Retinal pigment epithelial cell (primary cell): ENCODE measurements at regions not wholly inside any gene's neighbourhood (a gene's known extent, or its start where the extent isn't known, plus 50 kb on each side); places are given as distances from the start of the nearest gene placed in this dataset.

Experiments
- DNase-seq: peaks from one replicate; pipeline ENCODE4 v3.0.0-alpha.2; 2010; ENCODE audit warnings: low read depth
- H3K4me3 ChIP-seq: 2 replicates; pipeline ENCODE4 v1.5.1; 2011; ENCODE audit warnings: mild to moderate bottlenecking, low read length, control low read depth, moderate library complexity
- TF ChIP-seq, protein P1 (sequence below): conservative IDR thresholded peaks from 2 replicates; pipeline ENCODE4 v1.5.1; 2011; ENCODE audit warnings: low read depth, low read length, control low read depth, inconsistent platforms

DNA sequence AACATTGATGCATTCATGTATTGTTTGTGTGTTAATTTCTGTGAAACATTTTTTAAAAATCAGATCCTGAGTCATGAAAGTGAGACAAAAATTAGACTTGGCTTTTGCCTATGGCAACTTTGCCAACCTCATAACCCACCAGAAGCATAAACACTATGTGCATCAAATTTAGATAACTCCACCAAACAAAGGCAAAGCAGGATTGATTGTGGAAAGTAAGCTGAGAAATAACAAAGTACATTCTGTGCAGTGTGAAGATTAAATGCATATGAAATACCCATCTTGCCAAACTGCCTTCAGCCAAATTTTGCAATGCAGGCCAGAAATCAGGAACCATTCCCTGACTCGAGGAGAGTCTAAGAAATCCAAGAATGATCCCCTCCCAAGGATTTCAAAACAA is 493.4 kb downstream of the AJAP1 start:
- DNase-seq = no peak
- TF ChIP-seq, protein P1, sequence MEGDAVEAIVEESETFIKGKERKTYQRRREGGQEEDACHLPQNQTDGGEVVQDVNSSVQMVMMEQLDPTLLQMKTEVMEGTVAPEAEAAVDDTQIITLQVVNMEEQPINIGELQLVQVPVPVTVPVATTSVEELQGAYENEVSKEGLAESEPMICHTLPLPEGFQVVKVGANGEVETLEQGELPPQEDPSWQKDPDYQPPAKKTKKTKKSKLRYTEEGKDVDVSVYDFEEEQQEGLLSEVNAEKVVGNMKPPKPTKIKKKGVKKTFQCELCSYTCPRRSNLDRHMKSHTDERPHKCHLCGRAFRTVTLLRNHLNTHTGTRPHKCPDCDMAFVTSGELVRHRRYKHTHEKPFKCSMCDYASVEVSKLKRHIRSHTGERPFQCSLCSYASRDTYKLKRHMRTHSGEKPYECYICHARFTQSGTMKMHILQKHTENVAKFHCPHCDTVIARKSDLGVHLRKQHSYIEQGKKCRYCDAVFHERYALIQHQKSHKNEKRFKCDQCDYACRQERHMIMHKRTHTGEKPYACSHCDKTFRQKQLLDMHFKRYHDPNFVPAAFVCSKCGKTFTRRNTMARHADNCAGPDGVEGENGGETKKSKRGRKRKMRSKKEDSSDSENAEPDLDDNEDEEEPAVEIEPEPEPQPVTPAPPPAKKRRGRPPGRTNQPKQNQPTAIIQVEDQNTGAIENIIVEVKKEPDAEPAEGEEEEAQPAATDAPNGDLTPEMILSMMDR = no peak
- no peak overlapping the region for H3K4me3 ChIP-seq

- TF ChIP-seq, protein P1 = no peak
- no peak for DNase-seq
- H3K4me3 ChIP-seq = no peak overlapping the region
Observed at GRCh38 chr1:5142389-5142788, 488.0 kb downstream of the AJAP1 start.

DNA sequence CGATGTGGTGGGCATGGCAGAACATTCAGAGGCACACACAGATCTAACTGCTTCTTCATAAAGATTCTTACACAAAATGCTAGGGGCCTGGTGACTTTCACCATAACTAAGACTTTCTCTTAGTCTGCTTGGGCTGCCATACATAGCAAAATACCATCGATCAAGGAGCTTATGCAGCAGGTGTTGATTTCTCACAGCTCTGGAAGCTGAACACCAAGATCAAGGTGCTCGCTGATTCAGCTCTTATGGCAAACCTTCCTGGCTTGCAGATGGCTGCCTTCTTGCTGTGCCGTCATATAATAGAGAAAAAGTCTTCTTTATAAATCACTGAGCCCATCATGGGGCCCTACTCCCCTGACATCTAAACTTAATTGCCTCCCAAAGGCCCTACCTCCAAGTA is 487.3 kb downstream of the AJAP1 start:
- TF ChIP-seq, protein P1 = no peak
- H3K4me3 ChIP-seq = no peak overlapping the region
- no peak for DNase-seq

- TF ChIP-seq, protein P1 = no peak
- H3K4me3 ChIP-seq = no peak overlapping the region
- DNase-seq = no peak
Observed at GRCh38 chr1:5140962-5141361, 486.6 kb downstream of the AJAP1 start.

DNA sequence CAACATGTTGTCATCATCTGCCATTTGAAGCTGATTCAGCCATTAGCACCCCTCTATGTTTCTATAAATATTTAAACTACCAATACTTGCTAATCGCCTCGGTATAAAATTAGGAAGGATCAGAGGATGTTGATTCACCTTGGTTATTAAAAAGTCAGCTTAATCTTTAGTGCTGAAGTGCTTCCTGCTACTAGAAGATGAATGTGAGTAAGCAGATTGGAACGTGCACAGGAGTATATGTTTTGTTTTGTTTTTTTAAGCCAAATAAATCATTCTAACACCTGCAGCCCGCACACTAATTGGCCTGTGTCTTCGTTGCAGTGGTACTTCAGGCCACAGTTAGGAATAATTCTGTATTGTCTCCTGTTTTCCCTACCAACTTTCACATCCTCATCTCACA is 485.7 kb downstream of the AJAP1 start:
- TF ChIP-seq, protein P1 = no peak

GRCh38 chr1:5129746-5130355 is 475.4 kb downstream of the AJAP1 start:
- TF ChIP-seq, protein P1 = no peak
- DNase-seq = no peak
- H3K4me3 ChIP-seq = no peak overlapping the region

More for the DNA sequence above, 485.7 kb downstream of the AJAP1 start:
- DNase-seq = no peak
- H3K4me3 ChIP-seq = no peak overlapping the region

DNA sequence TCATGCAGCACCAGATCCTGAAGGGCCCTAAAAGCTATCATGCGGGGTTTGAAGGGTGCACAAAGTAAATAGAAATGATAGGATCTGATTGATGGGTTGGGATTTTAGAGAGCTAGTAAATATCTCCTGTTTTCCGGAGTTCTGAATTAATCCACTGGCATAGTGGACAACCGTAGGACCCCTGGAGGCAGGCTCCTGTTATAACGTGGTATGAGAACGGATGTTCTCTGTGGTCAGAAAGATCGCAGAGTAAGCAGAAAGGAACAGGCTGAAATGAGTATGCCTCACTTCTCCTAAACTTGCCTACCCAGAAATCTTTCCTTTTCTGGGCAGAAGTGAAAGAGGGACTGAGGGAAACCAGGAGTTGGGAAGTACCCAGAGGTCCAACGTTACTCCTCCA is 470.8 kb downstream of the AJAP1 start:
- TF ChIP-seq, protein P1 = no peak
- H3K4me3 ChIP-seq = no peak overlapping the region
- no peak for DNase-seq
